ENCODE measurements at regions not wholly inside any gene's neighbourhood (a gene's known extent, or its start where the extent isn't known, plus 50 kb on each side); places are given as distances from the start of the nearest gene placed in this dataset.

- Histone ChIP-seq H3K36me3 (no peaks in the 10 kb centered on the region), H3K27ac (no peak overlapping the region), H3K4me3 (no peak overlapping the region), H3K4me1 (no peaks in the 10 kb centered on the region), H3K9me3 (no peaks in the 10 kb centered on the region), H3K27me3 (no peaks in the 10 kb centered on the region)
- no peak for TF ChIP-seq CTCF (IDR thresholded peaks at IDR 0.05)
- DNase-seq (ENCODE audit: low spot score), result no peak
Measured at GRCh38 chr2:108165729-108166128, 74.0 kb upstream of the SULT1C3 start.

- Histone ChIP-seq H3K27ac (no peak overlapping the region), H3K36me3 (no peaks in the 10 kb centered on the region), H3K4me3 (no peak overlapping the region), H3K27me3 (no peaks in the 10 kb centered on the region), H3K4me1 (no peaks in the 10 kb centered on the region), H3K9me3 (no peaks in the 10 kb centered on the region)
- no peak for TF ChIP-seq CTCF (IDR thresholded peaks at IDR 0.05)
- no peak for DNase-seq (ENCODE audit: low spot score)
Measured at GRCh38 chr2:108167699-108168098, 72.1 kb upstream of the SULT1C3 start.

GRCh38 chr2:108169982-108170625 lies 69.7 kb upstream of the SULT1C3 start:
- TF ChIP-seq CTCF (IDR thresholded peaks at IDR 0.05), result peak; percentile 19 to 52
- Histone ChIP-seq H3K36me3 (no peaks in the 10 kb centered on the region), H3K27me3 (no peaks in the 10 kb centered on the region), H3K4me1 (no peaks in the 10 kb centered on the region), H3K9me3 (no peaks in the 10 kb centered on the region), H3K4me3 (no peak overlapping the region), H3K27ac (no peak overlapping the region)
- no peak for DNase-seq (ENCODE audit: low spot score)

- Histone ChIP-seq H3K4me3 (no peak overlapping the region), H3K4me1 (no peaks in the 10 kb centered on the region), H3K27ac (no peak overlapping the region), H3K27me3 (no peaks in the 10 kb centered on the region), H3K9me3 (no peaks in the 10 kb centered on the region), H3K36me3 (no peaks in the 10 kb centered on the region)
- no peak for TF ChIP-seq CTCF (IDR thresholded peaks at IDR 0.05)
- DNase-seq (ENCODE audit: low spot score), result no peak
Measured at GRCh38 chr2:108171657-108172056, 68.1 kb upstream of the SULT1C3 start.

GRCh38 chr2:108182489-108182888 lies 57.3 kb upstream of the SULT1C3 start:
- Histone ChIP-seq H3K4me1 (no peaks in the 10 kb centered on the region), H3K27ac (no peak overlapping the region), H3K27me3 (no peaks in the 10 kb centered on the region), H3K4me3 (no peak overlapping the region), H3K36me3 (no peaks in the 10 kb centered on the region), H3K9me3 (no peaks in the 10 kb centered on the region)
- no peak for DNase-seq (ENCODE audit: low spot score)
- TF ChIP-seq CTCF (IDR thresholded peaks at IDR 0.05), result no peak

- no peak for TF ChIP-seq CTCF (IDR thresholded peaks at IDR 0.05)
- H3K27ac ChIP-seq, result no peak overlapping the region
- no peaks in the 10 kb centered on the region for H3K27me3 ChIP-seq
- H3K9me3 ChIP-seq, result no peaks in the 10 kb centered on the region
- no peak overlapping the region for H3K4me3 ChIP-seq
- no peak for DNase-seq (ENCODE audit: low spot score)
- H3K36me3 ChIP-seq, result no peaks in the 10 kb centered on the region
- H3K4me1 ChIP-seq, result no peaks in the 10 kb centered on the region
Measured at GRCh38 chr2:108184419-108184818, 55.3 kb upstream of the SULT1C3 start.

All from right atrium auricular region (tissue), 2 donors.